ENCODE measurements at regions not wholly inside any gene's neighbourhood (a gene's known extent, or its start where the extent isn't known, plus 50 kb on each side); places are given as distances from the start of the nearest gene placed in this dataset.
"Not testable (repeated sequence)": the region's sequence is repeated elsewhere in the genome, so short reads cannot be mapped to it uniquely, and the experiment has no call there.

DNA sequence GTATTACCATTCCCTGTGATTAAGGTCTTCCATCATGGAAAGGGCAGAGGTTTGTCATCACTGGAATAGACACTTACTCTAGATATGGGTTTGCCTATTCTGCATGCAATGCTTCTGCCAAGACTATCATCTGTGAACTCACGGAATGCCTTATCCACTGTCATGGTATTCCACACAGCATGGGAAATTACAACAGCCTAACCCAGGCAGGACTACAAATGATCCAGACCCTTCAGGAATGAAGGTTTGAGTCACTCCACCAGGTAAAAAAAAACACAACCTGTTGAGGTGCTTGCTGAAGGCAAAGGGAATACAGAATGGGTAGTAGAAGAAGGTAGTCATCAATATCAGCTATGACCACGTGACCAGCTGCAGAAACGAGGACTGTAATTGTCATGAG, 89.0 kb upstream of the RANBP6 start:
- H3K27ac ChIP-seq (ENCODE audit: low read length); H3K4me3 ChIP-seq (ENCODE audit: low read length); ATAC-seq; intact Hi-C loops (cut with DNase I); H3K9me3 ChIP-seq (ENCODE audit: control insufficient read depth, low read length); DNase-seq; H3K27me3 ChIP-seq (ENCODE audit: control insufficient read depth, insufficient read depth); H3K4me1 ChIP-seq (ENCODE audit: control insufficient read depth, insufficient read depth, low read length): not testable (repeated sequence)
- WGBS: 70% methylated on average over 3 of the region's 3 CpGs

DNA sequence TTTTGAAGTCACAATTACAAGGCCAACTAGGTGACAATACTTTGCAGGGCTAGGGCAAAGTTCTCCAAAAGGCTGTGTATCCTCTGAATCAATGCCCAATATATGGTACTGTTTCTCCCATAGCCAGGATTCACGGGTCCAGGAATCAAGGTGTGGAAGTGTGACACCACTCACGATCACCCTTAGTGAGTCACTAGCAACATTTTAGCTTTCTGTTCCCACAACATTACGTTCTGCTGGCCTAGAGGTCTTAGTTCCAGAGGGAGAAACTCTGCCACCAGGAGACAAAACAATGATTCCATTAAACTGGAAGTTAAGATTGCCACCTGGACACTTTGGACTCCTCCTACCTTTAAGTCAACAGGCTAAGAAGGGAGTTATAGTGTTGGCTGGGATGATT, 88.5 kb upstream of the RANBP6 start:
- H3K9me3 ChIP-seq (ENCODE audit: control insufficient read depth, low read length); H3K4me1 ChIP-seq (ENCODE audit: control insufficient read depth, insufficient read depth, low read length); H3K4me3 ChIP-seq (ENCODE audit: low read length); DNase-seq; H3K27ac ChIP-seq (ENCODE audit: low read length); intact Hi-C loops (cut with DNase I); H3K27me3 ChIP-seq (ENCODE audit: control insufficient read depth, insufficient read depth); ATAC-seq: not testable (repeated sequence)
- 90% methylated on average over 3 of the region's 3 CpGs for WGBS

DNA sequence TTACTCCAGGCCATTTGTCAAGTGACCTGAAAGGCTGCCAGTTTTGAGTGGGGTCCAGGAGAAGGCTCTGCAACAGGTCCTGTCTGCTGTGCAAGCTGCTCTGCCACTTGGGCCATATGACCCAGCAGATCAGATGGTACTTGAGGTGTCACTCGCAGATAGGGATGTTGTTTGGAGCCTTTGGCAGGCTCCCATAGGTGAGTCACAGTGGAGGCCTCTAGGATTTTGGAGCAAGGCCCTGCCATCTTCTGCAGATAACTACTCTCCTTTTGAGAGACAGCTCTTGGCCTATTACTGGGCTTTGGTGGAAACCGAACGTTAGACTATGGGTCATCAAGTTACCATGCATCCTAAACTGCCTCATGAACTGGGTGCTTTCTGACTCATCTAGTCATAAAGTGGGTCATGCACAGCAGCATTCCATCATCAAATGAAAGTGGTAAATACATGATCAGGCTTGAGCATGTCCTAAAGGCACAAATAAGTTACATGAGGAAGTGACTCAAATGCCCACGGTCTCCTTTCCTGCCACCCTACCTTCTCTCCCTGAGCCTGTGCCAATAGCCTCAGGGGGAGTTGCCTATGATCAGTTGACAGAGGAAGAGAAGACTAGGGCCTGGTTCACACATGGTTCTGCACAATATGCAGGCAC, 87.0 kb upstream of the RANBP6 start:
- H3K4me1 ChIP-seq (ENCODE audit: control insufficient read depth, insufficient read depth, low read length); intact Hi-C loops (cut with DNase I); DNase-seq; ATAC-seq; H3K9me3 ChIP-seq (ENCODE audit: control insufficient read depth, low read length); H3K27me3 ChIP-seq (ENCODE audit: control insufficient read depth, insufficient read depth); H3K4me3 ChIP-seq (ENCODE audit: low read length); H3K27ac ChIP-seq (ENCODE audit: low read length): not testable (repeated sequence)
- 81% methylated on average over 4 of the region's 4 CpGs for WGBS

DNA sequence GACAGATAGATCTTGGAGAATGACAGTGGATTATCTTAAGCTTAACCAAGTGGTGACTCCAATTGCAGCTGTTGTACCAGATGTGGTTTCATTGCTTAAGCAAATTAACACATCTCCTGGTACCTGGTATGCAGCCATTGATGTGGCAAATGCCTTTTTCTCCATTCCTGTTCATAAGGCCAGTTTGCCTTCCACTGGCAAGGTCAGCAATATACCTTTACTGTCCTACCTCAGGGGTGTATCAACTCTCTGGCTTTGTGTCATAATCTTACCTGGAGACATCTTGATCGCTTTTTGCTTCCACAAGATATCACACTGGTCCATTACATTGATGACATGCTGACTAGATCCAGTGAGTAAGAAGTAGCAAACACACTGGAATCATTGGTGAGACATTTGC, 86.3 kb upstream of the RANBP6 start:
- H3K27me3 ChIP-seq (ENCODE audit: control insufficient read depth, insufficient read depth); DNase-seq; H3K9me3 ChIP-seq (ENCODE audit: control insufficient read depth, low read length); intact Hi-C loops (cut with DNase I); ATAC-seq; H3K4me3 ChIP-seq (ENCODE audit: low read length); H3K27ac ChIP-seq (ENCODE audit: low read length); H3K4me1 ChIP-seq (ENCODE audit: control insufficient read depth, insufficient read depth, low read length): not testable (repeated sequence)
- 89% methylated on average over 1 of the region's 1 CpG for WGBS

DNA sequence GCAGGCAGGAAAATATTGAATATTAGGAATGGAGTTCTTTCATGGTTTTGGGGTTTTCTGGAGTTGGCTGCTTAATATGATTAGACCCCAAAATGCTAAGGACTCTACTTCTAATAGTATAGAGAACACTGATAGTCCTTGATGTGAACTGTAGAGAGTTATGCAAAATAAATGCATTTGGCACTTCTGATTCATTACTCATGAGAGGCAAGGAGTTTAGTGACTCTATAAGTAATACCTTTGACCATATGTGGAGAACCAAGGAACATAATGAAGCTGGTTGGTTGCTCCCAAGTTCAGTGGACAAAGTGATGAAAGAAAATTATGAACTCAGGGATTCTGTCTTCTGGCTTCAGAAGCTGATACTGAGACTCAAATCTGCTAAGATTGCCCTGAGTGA, 83.9 kb upstream of the RANBP6 start:
- H3K4me1 ChIP-seq (ENCODE audit: control insufficient read depth, insufficient read depth, low read length); H3K4me3 ChIP-seq (ENCODE audit: low read length); H3K27me3 ChIP-seq (ENCODE audit: control insufficient read depth, insufficient read depth); DNase-seq; intact Hi-C loops (cut with DNase I); ATAC-seq; H3K27ac ChIP-seq (ENCODE audit: low read length); H3K9me3 ChIP-seq (ENCODE audit: control insufficient read depth, low read length): not testable (repeated sequence)

DNA sequence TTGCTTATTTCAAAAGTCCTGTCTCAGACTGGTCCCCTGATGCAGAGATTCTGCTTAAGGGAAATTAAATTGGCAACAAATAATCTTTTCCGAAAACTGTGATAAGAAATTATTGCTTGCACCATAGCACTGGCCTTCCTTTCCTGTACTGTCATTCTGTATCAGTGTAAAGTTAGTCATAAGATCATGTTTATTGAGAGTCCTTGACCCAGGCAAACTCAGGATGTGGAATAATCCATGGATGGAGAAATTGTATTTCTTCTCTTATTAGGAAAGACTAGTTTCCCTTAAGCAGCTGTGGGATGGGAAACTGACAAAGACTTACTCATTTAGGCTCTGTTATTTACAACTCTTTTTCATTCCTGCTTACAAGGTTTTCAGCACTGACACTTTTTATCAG, 83.0 kb upstream of the RANBP6 start:
- WGBS: 37% methylated on average over 1 of the region's 1 CpG
- intact Hi-C loops (cut with DNase I): no loop called here
- no peak for ATAC-seq

DNA sequence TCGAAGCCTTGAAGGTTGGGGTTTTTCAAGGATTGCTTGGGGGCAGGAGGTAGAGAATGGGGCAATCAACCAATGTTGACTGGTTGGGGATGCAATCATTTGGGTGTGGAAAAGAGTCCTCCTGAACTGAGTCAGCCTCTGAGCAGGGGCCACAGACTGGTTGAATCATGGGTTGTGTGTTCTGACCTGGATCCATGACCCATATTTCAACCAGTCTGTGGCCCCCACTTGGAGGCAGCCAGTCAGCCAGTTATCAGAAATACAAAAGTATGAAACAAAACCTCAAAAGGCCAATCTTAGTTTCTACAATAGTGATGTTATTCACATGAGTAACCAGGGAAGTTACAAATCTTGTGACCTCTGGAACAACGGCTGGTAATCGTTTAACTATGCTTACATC, 81.4 kb upstream of the RANBP6 start:
- DNase-seq: no peak
- intact Hi-C loops (cut with DNase I): no loop called here
- 88% methylated on average over 3 of the region's 3 CpGs for WGBS
- Histone ChIP-seq H3K27ac (ENCODE audit: low read length) (no peak overlapping the region), H3K4me3 (ENCODE audit: low read length) (no peak overlapping the region), H3K27me3 (ENCODE audit: control insufficient read depth, insufficient read depth) (no peaks in the 10 kb centered on the region), H3K9me3 (ENCODE audit: control insufficient read depth, low read length) (no peaks in the 10 kb centered on the region), H3K4me1 (ENCODE audit: control insufficient read depth, insufficient read depth, low read length) (no peaks in the 10 kb centered on the region)
- ATAC-seq: no peak

More for the DNA sequence above, 83.0 kb upstream of the RANBP6 start:
- Histone ChIP-seq H3K27ac (ENCODE audit: low read length) (no peak overlapping the region), H3K4me1 (ENCODE audit: control insufficient read depth, insufficient read depth, low read length) (no peaks in the 10 kb centered on the region), H3K4me3 (ENCODE audit: low read length) (no peak overlapping the region), H3K27me3 (ENCODE audit: control insufficient read depth, insufficient read depth) (no peaks in the 10 kb centered on the region), H3K9me3 (ENCODE audit: control insufficient read depth, low read length) (no peaks in the 10 kb centered on the region)
- no peak for DNase-seq

DNA sequence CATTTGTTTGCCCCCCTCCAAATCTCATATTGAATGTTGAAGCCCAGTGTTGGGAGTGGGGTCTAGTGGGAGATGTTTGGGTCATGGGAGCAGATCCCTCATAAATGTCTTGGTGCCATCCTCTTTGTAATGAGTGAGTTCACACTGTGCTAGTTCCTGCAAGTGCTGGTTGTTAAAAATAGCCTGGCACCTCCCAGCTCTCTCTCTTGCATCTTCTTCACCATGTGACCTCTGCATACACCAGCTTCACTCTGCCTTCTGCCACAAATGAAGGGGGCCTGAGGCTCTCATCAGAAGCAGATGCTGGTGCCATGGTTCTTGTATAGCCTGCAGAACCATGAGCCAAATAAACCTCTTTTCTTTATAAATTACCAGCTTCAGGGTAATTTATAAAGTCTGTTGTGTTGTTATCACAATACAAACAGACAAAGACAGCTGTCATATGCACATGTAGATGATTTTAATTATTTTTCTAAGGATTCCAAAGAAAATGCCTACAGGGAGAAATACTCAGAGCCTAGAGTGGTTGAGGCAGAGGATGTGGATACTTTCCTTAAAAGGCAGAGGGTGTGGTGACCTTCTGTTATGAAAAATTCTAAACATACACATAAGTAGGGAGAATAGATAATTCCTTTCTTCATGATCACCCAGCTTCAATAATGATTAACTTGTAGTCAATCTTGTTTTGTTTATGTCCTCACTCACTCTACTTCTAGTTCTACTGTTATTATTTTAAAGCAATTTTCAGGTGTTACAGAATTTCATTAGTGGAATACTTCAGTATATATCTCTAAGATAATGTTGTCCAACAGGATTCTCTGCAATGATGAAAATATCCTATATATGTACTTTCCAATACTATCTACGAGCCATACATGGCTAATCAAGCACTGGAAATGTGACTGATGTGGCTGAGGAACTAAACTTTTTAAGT, 75.1 kb upstream of the RANBP6 start:
- Histone ChIP-seq H3K27ac (ENCODE audit: low read length) (no peak overlapping the region), H3K9me3 (ENCODE audit: control insufficient read depth, low read length) (no peaks in the 10 kb centered on the region), H3K27me3 (ENCODE audit: control insufficient read depth, insufficient read depth) (no peaks in the 10 kb centered on the region), H3K4me1 (ENCODE audit: control insufficient read depth, insufficient read depth, low read length) (no peaks in the 10 kb centered on the region), H3K4me3 (ENCODE audit: low read length) (no peak overlapping the region)
- ATAC-seq (peak; percentile 90 to 94), DNase-seq (no peak)
- intact Hi-C loops (cut with DNase I): no loop called here
- 61% methylated on average over 1 of the region's 1 CpG for WGBS

DNA sequence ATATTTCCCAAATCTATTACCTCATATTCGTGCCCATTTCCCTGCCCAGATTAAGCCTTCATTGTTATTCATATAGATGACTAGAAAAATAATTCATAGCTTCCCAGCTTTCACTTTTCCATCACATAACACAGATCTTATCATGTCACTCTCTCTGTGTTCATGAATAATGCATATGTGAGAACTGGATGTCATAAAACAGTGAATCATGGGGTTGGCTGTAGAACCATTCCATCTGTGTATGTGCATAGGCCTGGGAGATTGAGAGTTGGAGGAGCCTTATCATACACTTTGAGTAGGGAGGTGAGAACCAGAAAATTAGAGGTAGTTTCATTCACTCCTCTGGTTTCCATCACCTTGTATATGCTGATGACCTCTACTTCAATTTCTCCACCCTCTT, 73.9 kb upstream of the RANBP6 start:
- no peak for ATAC-seq
- H3K27me3 ChIP-seq (ENCODE audit: control insufficient read depth, insufficient read depth): no peaks in the 10 kb centered on the region
- H3K9me3 ChIP-seq (ENCODE audit: control insufficient read depth, low read length): no peaks in the 10 kb centered on the region
- no peak overlapping the region for H3K27ac ChIP-seq (ENCODE audit: low read length)
- 77% methylated on average over 1 of the region's 1 CpG for WGBS
- H3K4me1 ChIP-seq (ENCODE audit: control insufficient read depth, insufficient read depth, low read length): no peaks in the 10 kb centered on the region
- no peak for DNase-seq
- H3K4me3 ChIP-seq (ENCODE audit: low read length): no peak overlapping the region
- intact Hi-C loops (cut with DNase I): no loop called here

DNA sequence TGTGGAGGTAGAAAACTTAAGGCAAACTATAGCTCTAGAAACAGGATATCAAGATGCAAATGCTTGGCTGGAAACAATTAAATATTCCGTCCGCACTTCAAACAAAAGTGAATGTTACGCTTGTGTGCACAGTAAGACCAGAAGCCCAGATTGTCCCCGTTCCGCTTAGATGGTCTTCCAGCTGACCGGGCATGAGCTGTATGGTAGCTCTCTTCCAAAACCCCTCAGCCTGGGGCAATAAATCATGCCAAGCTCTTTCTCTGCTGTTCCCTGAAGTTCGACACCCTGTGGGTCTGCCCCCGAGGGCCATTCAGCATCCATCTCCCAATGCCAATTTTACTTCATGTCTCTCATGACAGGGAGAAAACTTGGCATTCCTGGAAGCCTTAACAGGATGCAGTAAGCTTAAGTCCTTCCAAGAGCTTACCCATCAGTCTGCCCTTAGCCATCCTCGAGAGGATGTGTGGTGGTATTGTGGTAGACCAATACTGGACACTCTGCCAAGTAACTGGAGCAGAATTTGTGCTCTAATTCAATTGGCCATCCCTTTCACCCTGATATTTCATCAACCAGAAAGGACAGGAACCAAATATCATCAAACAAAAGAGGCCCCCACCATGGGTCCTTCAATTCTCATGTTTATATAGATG, 70.7 kb upstream of the RANBP6 start:
- 92% methylated on average over 9 of the region's 9 CpGs for WGBS
- Histone ChIP-seq H3K4me1 (ENCODE audit: control insufficient read depth, insufficient read depth, low read length) (no peaks in the 10 kb centered on the region), H3K4me3 (ENCODE audit: low read length) (no peak overlapping the region), H3K27ac (ENCODE audit: low read length) (no peak overlapping the region), H3K27me3 (ENCODE audit: control insufficient read depth, insufficient read depth) (no peaks in the 10 kb centered on the region), H3K9me3 (ENCODE audit: control insufficient read depth, low read length) (no peaks in the 10 kb centered on the region)
- DNase-seq: no peak
- no peak for ATAC-seq
- intact Hi-C loops (cut with DNase I): no loop called here

DNA sequence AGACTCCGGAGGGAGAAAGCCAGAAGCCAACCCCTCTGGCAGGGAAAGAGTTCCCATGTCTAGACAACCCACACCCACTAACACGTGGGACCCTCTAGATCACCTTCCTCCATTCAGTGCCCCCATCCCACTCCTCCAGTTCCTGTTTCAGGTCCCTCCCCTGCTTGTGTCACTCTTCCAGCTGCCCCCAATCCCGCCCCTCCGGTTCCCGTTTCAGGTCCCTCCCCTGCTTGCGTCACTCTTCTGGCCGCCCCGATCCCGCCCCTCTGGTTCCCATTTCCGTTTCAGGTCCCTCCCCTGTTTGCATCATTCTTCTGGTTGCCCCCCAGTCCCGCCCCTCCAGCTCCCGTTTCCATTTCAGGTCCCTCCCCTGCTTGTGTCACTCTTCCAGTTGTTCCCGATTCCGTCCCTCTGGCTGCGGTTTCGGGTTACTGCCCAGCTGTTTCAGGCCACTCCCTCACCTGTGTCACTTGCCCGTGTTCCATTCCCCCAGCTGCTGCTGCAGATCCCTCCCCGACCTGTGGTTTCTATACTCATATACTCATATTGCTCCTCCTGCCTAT, 64.8 kb upstream of the RANBP6 start:
- ATAC-seq: peak; percentile 98 to 99

More for the DNA sequence above, 64.8 kb upstream of the RANBP6 start:
- Histone ChIP-seq H3K4me1 (ENCODE audit: control insufficient read depth, insufficient read depth, low read length) (no peaks in the 10 kb centered on the region), H3K27ac (ENCODE audit: low read length) (peak overlapping the region; percentile 39), H3K9me3 (ENCODE audit: control insufficient read depth, low read length) (no peaks in the 10 kb centered on the region), H3K4me3 (ENCODE audit: low read length) (peak overlapping the region; percentile 60), H3K27me3 (ENCODE audit: control insufficient read depth, insufficient read depth) (no peaks in the 10 kb centered on the region)
- peak; percentile 90 to 95 (median 91) for DNase-seq
- WGBS: 44% methylated on average over 18 of the region's 18 CpGs
- intact Hi-C loops (cut with DNase I): no loop called here
